ENCODE measurements at regions not wholly inside any gene's neighbourhood (a gene's known extent, or its start where the extent isn't known, plus 50 kb on each side); places are given as distances from the start of the nearest gene placed in this dataset.

- ChIA-PET POLR2A (no interaction called here), CTCF (interaction anchor here (0.7 to 8.4 kb wide), 11 partner anchors 14 to 349 kb away, joined by 3 to 93 read pairs (median 4); no protein-coding TSS in a partner anchor), RAD21 (ENCODE audit: low non-redundant PET in 1 of 2, low total read pairs in 2 of 2, uncharacterized antibody in 2 of 2, unreplicated experiment in 2 of 2) (interaction anchor here (0.7 to 1.2 kb wide), 3 partner anchors 174 to 306 kb away, joined by 3 to 4 read pairs (median 3); no protein-coding TSS in a partner anchor)
- BruUV-seq (replicated peaks): no TSS peak
- DNase-seq (ENCODE audit: low read depth, low spot score) (peak; percentile 44), ATAC-seq (no peak)
- Histone ChIP-seq H3K9me3 (ENCODE audit: control insufficient read depth in 1 of 2, insufficient read depth in 1 of 2, low read depth in 1 of 2, low read length in 2 of 2) (no peaks in the 10 kb centered on the region), H3K36me3 (ENCODE audit: control insufficient read depth in 1 of 2, insufficient read depth in 2 of 2, low read length in 2 of 2) (no peaks in the 10 kb centered on the region), H3K27ac (ENCODE audit: low read depth, low read length) (no peak overlapping the region), H4K20me1 (ENCODE audit: insufficient read depth) (no peaks in the 10 kb centered on the region), H3K4me2 (ENCODE audit: low read length) (no peak overlapping the region), H3K9ac (ENCODE audit: low read length) (no peak overlapping the region), H3K79me2 (ENCODE audit: insufficient read depth, low read length) (no peaks in the 10 kb centered on the region), H3K4me3 (replicated peaks in 1 of 2; ENCODE audit: low read depth in 1 of 2, low read length in 2 of 2) (no peak overlapping the region), H3K4me1 (ENCODE audit: control insufficient read depth in 1 of 2, insufficient read depth in 2 of 2, low read length in 2 of 2) (peaks cover 0 to 8% of the 10 kb centered on the region in 2 experiments; a peak in 1 of 4 replicates), H3K9me2 (ENCODE audit: insufficient read depth) (no peaks in the 10 kb centered on the region), H3K27me3 (ENCODE audit: insufficient read depth, low read length) (peaks cover 41% of the 10 kb centered on the region), H2AFZ (ENCODE audit: low read depth, low read length, poor library complexity, severe bottlenecking) (no peak overlapping the region)
- TF ChIP-seq JUND (IDR thresholded peaks at IDR 0.05) (no peak), SRF (IDR thresholded peaks at IDR 0.05; ENCODE audit: low read depth) (peak; percentile 42; the same call in 1 of the 2 replicates), CEBPB (IDR thresholded peaks at IDR 0.05; ENCODE audit: low read depth) (no peak), RAD21 (IDR thresholded peaks at IDR 0.05; ENCODE audit: low read depth) (peak; percentile 86), EZH2phosphoT487 (IDR thresholded peaks at IDR 0.05; ENCODE audit: borderline replicate concordance) (no peak), CBX3 (IDR thresholded peaks at IDR 0.05; ENCODE audit: low read depth) (0 out of 2 replicates have a peak, but pooled peaks have one; percentile 25)
- TF ChIP-seq, protein P1, sequence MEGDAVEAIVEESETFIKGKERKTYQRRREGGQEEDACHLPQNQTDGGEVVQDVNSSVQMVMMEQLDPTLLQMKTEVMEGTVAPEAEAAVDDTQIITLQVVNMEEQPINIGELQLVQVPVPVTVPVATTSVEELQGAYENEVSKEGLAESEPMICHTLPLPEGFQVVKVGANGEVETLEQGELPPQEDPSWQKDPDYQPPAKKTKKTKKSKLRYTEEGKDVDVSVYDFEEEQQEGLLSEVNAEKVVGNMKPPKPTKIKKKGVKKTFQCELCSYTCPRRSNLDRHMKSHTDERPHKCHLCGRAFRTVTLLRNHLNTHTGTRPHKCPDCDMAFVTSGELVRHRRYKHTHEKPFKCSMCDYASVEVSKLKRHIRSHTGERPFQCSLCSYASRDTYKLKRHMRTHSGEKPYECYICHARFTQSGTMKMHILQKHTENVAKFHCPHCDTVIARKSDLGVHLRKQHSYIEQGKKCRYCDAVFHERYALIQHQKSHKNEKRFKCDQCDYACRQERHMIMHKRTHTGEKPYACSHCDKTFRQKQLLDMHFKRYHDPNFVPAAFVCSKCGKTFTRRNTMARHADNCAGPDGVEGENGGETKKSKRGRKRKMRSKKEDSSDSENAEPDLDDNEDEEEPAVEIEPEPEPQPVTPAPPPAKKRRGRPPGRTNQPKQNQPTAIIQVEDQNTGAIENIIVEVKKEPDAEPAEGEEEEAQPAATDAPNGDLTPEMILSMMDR (IDR thresholded peaks at IDR 0.05 in 2 of 3, conservative IDR thresholded peaks at IDR 0.05 in 1 of 3; ENCODE audit: borderline replicate concordance in 1 of 3, insufficient read depth in 1 of 3, low read depth in 2 of 3, low read length in 2 of 3): peak; percentile 99 to 100 (median 100)
- intact Hi-C loops (cut with micrococcal nuclease): loop anchor here (1.0 to 5.0 kb wide), 3 partner anchors 175 to 1596 kb away; no protein-coding TSS in a partner anchor
Measured at GRCh38 chr7:25565949-25566348, 337.7 kb upstream of the NPVF start.

GRCh38 chr7:25567430-25567829, 339.1 kb upstream of the NPVF start:
- Histone ChIP-seq H3K79me2 (ENCODE audit: insufficient read depth, low read length) (no peaks in the 10 kb centered on the region), H3K4me1 (ENCODE audit: control insufficient read depth in 1 of 2, insufficient read depth in 2 of 2, low read length in 2 of 2) (peaks cover 0 to 8% of the 10 kb centered on the region in 2 experiments; a peak in 1 of 4 replicates), H4K20me1 (ENCODE audit: insufficient read depth) (no peaks in the 10 kb centered on the region), H3K27me3 (ENCODE audit: insufficient read depth, low read length) (peaks cover 27% of the 10 kb centered on the region), H3K27ac (ENCODE audit: low read depth, low read length) (no peak overlapping the region), H3K9me3 (ENCODE audit: control insufficient read depth in 1 of 2, insufficient read depth in 1 of 2, low read depth in 1 of 2, low read length in 2 of 2) (no peaks in the 10 kb centered on the region), H3K36me3 (ENCODE audit: control insufficient read depth in 1 of 2, insufficient read depth in 2 of 2, low read length in 2 of 2) (no peaks in the 10 kb centered on the region), H3K9me2 (ENCODE audit: insufficient read depth) (no peaks in the 10 kb centered on the region), H3K4me2 (ENCODE audit: low read length) (no peak overlapping the region), H3K4me3 (replicated peaks in 1 of 2; ENCODE audit: low read depth in 1 of 2, low read length in 2 of 2) (no peak overlapping the region), H3K9ac (ENCODE audit: low read length) (no peak overlapping the region), H2AFZ (ENCODE audit: low read depth, low read length, poor library complexity, severe bottlenecking) (no peak overlapping the region)
- DNase-seq (ENCODE audit: low read depth, low spot score) (no peak), ATAC-seq (no peak)
- ChIA-PET RAD21 (ENCODE audit: low non-redundant PET in 1 of 2, low total read pairs in 2 of 2, uncharacterized antibody in 2 of 2, unreplicated experiment in 2 of 2) (no interaction called here), CTCF (interaction anchor here (0.6 to 8.4 kb wide), 5 partner anchors 75 to 308 kb away, joined by 3 to 93 read pairs (median 4); no protein-coding TSS in a partner anchor), POLR2A (no interaction called here)
- intact Hi-C loops (cut with micrococcal nuclease): loop anchor here (5.0 kb wide), 1 partner anchor 1595 kb away; no protein-coding TSS in a partner anchor
- BruUV-seq (replicated peaks): no TSS peak
- TF ChIP-seq ELF1 (IDR thresholded peaks at IDR 0.05; ENCODE audit: borderline replicate concordance, low read depth): no peak
- TF ChIP-seq CEBPB (IDR thresholded peaks at IDR 0.05; ENCODE audit: low read depth): no peak
- TF ChIP-seq RAD21 (IDR thresholded peaks at IDR 0.05; ENCODE audit: low read depth): no peak
- no peak for TF ChIP-seq FOSL1 (IDR thresholded peaks at IDR 0.05; ENCODE audit: low read depth)
- no peak for TF ChIP-seq ZFX (IDR thresholded peaks at IDR 0.05)
- TF ChIP-seq TCF7L2 (IDR thresholded peaks at IDR 0.05; ENCODE audit: borderline replicate concordance, extremely low read depth, insufficient read depth, insufficient read length): no peak
- no peak for TF ChIP-seq ZBTB33 (IDR thresholded peaks at IDR 0.05; ENCODE audit: extremely low read depth, insufficient replicate concordance, low read length)
- TF ChIP-seq, protein P1 (IDR thresholded peaks at IDR 0.05 in 2 of 3, conservative IDR thresholded peaks at IDR 0.05 in 1 of 3; ENCODE audit: borderline replicate concordance in 1 of 3, insufficient read depth in 1 of 3, low read depth in 2 of 3, low read length in 2 of 3): no peak
- TF ChIP-seq SIN3A (IDR thresholded peaks at IDR 0.05; ENCODE audit: low read depth): no peak
- TF ChIP-seq SRF (IDR thresholded peaks at IDR 0.05; ENCODE audit: low read depth): no peak

Measured in HCT116 (cell line).